Thyroid gland (tissue), 4 donors: ENCODE measurements at regions not wholly inside any gene's neighbourhood (a gene's known extent, or its start where the extent isn't known, plus 50 kb on each side); places are given as distances from the start of the nearest gene placed in this dataset.

ENCODE experiments used
- DNase-seq, 2 donors: peaks; one replicate each; pipeline ENCODE4 v3.0.0-alpha.2; 2019
- H3K27ac ChIP-seq, 3 donors: fragments of 200-600 bp; sonication (generic); 1 replicate in 2 of 3; 2 replicates in 1 of 3; pipeline ENCODE4 v1.5.1; 2016 to 2019; ENCODE audit warnings: mild to moderate bottlenecking in 1 of 3, moderate library complexity in 1 of 3
- H3K27me3 ChIP-seq: fragments of 200-600 bp; sonication (generic); one replicate; pipeline ENCODE4 v1.5.1; 2019
- H3K36me3 ChIP-seq, 2 donors: fragments of 200-600 bp; sonication (generic); one replicate each; pipeline ENCODE4 v1.5.1; 2016 to 2019
- H3K4me1 ChIP-seq, 2 donors: fragments of 200-600 bp; sonication (generic); one replicate each; pipeline ENCODE4 v1.5.1; 2017 to 2019
- H3K4me3 ChIP-seq, 3 donors: fragments of 200-600 bp; sonication (generic); replicated peaks in 1 of 3; 1 replicate in 2 of 3; 2 replicates in 1 of 3; pipeline ENCODE4 v1.5.1; 2016; ENCODE audit warnings: mild to moderate bottlenecking in 1 of 3
- H3K9me3 ChIP-seq: fragments of 200-600 bp; sonication (generic); one replicate; pipeline ENCODE4 v1.5.1; 2017
- POLR2A ChIP-seq, 2 donors: fragments of 450-650 bp; IDR thresholded peaks; one replicate each; pipeline ENCODE4 v1.6.1; 2017; ENCODE audit warnings: antibody characterized with exemption in 2 of 2, mild to moderate bottlenecking in 2 of 2, moderate library complexity in 1 of 2
- WGBS, 2 donors: methylation state at CpG; one replicate each; pipeline ENCODE4 v1.1.5; 2017; 5-methylcytosine and 5-hydroxymethylcytosine counted together
- intact Hi-C: fragments of 100-400 bp; cut with DNase I; formaldehyde crosslinking; loops from one replicate; pipeline ENCODE4 v1.15.1; 2023
- TF ChIP-seq, protein P1 (sequence below), 6 experiments: fragments of 200-600 bp in 3 of 6; fragments of 450-650 bp in 3 of 6; sonication (generic) in 3 of 6; IDR thresholded peaks; one replicate each; pipeline ENCODE4 v1.5.1; 2016 to 2019; ENCODE audit warnings: antibody characterized with exemption in 6 of 6, mild to moderate bottlenecking in 2 of 6, inconsistent platforms in 1 of 6, moderate library complexity in 1 of 6

DNA sequence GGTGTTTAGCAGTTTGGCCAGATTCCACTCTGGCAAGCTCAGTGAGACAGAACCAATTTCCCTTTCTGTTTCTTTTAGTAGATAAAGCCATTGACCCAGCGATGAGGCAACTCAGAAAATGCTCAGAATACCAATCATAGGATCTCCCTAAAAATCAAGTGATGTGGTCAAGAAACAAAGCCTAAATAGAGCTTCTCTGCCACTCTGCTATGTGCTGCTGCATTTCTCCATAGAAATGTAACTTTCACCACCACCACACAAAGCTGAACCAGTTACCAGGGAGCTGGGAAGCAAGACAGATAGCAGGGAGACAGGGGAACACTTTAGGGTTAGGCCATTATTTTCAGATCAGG lies 109.8 kb downstream of the RPL22L1 start:
- H3K9me3 ChIP-seq: no peaks in the 10 kb centered on the region
- no peaks in the 10 kb centered on the region for H3K27me3 ChIP-seq
- H3K27ac ChIP-seq: peak overlapping the region in 1 of 3 donors; percentile 8
- TF ChIP-seq POLR2A (IDR thresholded peaks at IDR 0.05): no peak
- 40 to 41% methylated on average over 1 of the region's 1 CpG for WGBS, 2 donors
- peaks cover 10 to 16% of the 10 kb centered on the region in 2 donors for H3K4me1 ChIP-seq
- H3K36me3 ChIP-seq: no peaks in the 10 kb centered on the region
- intact Hi-C loops: no loop called here
- peak; percentile 37 to 65 for DNase-seq
- no peak overlapping the region for H3K4me3 ChIP-seq

DNA sequence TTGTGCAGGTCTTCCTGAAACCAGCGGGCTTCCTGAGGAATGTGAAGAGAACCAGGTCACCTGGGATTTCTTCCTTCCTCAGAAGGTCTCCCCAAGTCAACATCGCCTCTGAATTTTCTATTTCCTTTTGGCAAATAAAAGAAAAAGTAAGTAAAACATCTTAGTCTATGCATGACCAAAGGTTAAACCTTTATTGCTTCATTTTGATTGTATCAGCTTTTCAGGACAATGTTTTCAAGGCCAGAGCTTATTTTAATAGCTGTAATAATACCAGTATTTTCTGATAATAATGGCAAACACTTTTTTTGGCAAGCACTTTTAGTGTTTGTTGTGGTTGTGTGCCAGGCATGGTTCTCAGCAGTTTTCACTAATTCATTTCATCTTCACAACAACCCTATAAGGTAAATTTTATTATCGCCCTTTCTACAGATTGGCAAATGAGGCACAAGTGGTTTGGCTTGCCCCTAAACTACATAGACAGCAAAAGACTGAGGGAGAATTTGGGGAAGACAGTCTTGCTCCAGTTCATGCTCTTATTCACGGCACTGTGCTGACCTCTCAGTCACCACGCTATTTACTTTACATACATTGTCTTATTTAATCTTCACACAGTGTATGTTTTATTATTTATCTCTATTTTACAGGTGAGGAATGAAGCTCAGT lies 110.4 kb downstream of the RPL22L1 start:
- TF ChIP-seq, protein P1, sequence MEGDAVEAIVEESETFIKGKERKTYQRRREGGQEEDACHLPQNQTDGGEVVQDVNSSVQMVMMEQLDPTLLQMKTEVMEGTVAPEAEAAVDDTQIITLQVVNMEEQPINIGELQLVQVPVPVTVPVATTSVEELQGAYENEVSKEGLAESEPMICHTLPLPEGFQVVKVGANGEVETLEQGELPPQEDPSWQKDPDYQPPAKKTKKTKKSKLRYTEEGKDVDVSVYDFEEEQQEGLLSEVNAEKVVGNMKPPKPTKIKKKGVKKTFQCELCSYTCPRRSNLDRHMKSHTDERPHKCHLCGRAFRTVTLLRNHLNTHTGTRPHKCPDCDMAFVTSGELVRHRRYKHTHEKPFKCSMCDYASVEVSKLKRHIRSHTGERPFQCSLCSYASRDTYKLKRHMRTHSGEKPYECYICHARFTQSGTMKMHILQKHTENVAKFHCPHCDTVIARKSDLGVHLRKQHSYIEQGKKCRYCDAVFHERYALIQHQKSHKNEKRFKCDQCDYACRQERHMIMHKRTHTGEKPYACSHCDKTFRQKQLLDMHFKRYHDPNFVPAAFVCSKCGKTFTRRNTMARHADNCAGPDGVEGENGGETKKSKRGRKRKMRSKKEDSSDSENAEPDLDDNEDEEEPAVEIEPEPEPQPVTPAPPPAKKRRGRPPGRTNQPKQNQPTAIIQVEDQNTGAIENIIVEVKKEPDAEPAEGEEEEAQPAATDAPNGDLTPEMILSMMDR (IDR thresholded peaks at IDR 0.05): no peak
- no peak for TF ChIP-seq POLR2A (IDR thresholded peaks at IDR 0.05)
- H3K4me1 ChIP-seq: peaks cover 10 to 16% of the 10 kb centered on the region in 2 donors
- H3K9me3 ChIP-seq: no peaks in the 10 kb centered on the region
- no peaks in the 10 kb centered on the region for H3K36me3 ChIP-seq
- no peak for DNase-seq
- H3K4me3 ChIP-seq: no peak overlapping the region
- no peak overlapping the region for H3K27ac ChIP-seq
- no peaks in the 10 kb centered on the region for H3K27me3 ChIP-seq
- intact Hi-C loops: no loop called here
- WGBS, 2 donors: 64 to 68% methylated on average over 5 of the region's 5 CpGs

DNA sequence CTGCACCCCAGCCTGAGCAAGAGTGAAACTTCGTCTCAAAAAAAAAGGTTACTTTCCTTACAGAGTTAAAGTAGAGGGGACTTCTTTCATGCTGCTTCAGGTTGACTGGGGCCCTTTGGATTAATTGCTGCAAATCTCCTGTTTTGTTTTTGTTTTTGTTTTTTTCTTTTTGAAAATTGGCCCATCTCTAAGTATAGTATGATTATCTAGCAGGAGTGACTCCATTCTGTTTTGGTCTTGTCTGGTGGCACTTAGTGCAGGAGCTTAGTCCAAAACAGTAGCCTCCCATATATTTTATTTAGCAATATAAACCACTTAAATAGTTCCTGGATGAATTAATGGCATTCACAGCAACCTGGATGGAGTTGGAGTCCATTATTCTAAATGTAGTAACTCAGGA lies 113.0 kb downstream of the RPL22L1 start:
- no peaks in the 10 kb centered on the region for H3K9me3 ChIP-seq
- intact Hi-C loops: no loop called here
- no peak overlapping the region for H3K27ac ChIP-seq
- peaks cover 10 to 23% of the 10 kb centered on the region in 2 donors for H3K4me1 ChIP-seq
- no peak for TF ChIP-seq POLR2A (IDR thresholded peaks at IDR 0.05)
- TF ChIP-seq, protein P1 (IDR thresholded peaks at IDR 0.05): no peak
- H3K27me3 ChIP-seq: no peaks in the 10 kb centered on the region
- no peaks in the 10 kb centered on the region for H3K36me3 ChIP-seq
- WGBS, 2 donors: 83 to 89% methylated on average over 1 of the region's 1 CpG
- DNase-seq: no peak
- no peak overlapping the region for H3K4me3 ChIP-seq

DNA sequence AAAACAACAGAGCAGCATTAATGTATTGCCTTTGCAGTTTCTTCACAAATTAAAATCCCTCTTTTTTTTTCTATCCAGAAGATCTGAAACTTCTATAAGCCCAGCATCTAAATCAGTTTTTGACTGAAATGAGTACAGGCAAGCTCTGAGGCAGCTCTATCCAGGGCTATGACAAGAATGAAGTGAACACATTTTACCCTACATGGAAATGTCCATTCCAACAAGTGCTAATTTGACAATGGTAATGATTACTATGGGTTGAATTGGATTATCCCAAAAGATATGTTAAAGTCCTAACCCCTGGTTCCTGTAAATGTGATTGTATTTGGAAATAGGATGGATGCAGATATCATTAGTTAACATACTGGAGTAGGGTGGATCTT lies 115.7 kb downstream of the RPL22L1 start:
- H3K27ac ChIP-seq: no peak overlapping the region

DNA sequence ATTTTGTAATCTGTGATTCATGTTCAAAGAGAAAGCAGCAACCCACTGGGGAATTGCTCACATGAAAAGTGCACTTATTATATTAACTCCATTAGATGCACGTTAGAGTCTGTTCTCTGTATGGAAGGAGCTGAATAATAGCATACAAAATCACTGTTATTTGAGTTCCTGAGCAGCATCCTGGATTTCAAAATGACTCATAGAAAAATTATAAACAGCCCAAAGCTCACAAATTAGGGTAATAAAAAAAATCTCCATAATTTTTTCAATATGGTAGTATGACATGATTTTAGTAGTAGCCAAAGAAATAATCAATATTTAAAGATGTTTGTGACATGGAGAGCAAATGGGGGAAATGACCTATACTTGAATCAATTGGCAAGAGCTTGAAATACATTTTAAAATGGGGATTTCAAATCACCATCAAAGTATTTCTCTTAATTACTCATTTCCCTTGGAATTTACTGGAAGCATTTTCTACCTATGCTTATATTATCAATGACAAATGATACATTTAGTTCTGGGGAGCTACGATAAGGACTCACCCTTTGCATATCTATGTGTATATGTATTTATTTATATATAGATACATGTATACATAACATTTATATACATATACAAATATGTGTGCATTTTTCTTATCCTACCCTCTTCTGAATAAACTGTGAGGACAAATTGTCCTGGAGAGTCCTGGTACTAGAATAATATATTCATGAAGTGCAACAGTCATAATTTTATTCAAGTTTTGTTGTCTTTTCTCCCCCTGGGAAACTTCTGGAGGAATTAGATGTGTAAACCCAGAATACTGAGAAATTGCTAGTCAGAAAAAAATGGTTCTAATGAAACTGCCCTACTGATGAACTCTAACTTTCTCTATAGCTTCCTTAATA lies 116.3 kb downstream of the RPL22L1 start:
- intact Hi-C loops: no loop called here
- DNase-seq: no peak
- Histone ChIP-seq H3K9me3 (no peaks in the 10 kb centered on the region), H3K27ac (no peak overlapping the region), H3K4me3 (no peak overlapping the region), H3K4me1 (peaks cover 8 to 19% of the 10 kb centered on the region in 2 donors), H3K27me3 (no peaks in the 10 kb centered on the region), H3K36me3 (no peaks in the 10 kb centered on the region)
- no peak for TF ChIP-seq POLR2A (IDR thresholded peaks at IDR 0.05)
- TF ChIP-seq, protein P1 (IDR thresholded peaks at IDR 0.05): no peak
- WGBS, 2 donors: 74 to 83% methylated on average over 2 of the region's 2 CpGs

More for the DNA sequence above, 115.7 kb downstream of the RPL22L1 start:
- Histone ChIP-seq H3K4me3 (no peak overlapping the region), H3K27me3 (no peaks in the 10 kb centered on the region), H3K4me1 (peaks cover 8 to 20% of the 10 kb centered on the region in 2 donors), H3K9me3 (no peaks in the 10 kb centered on the region), H3K36me3 (no peaks in the 10 kb centered on the region)
- intact Hi-C loops: no loop called here
- no peak for DNase-seq
- no peak for TF ChIP-seq POLR2A (IDR thresholded peaks at IDR 0.05)
- TF ChIP-seq, protein P1 (IDR thresholded peaks at IDR 0.05): no peak
